ENCODE measurements at regions not wholly inside any gene's neighbourhood (a gene's known extent, or its start where the extent isn't known, plus 50 kb on each side); places are given as distances from the start of the nearest gene placed in this dataset.

DNA sequence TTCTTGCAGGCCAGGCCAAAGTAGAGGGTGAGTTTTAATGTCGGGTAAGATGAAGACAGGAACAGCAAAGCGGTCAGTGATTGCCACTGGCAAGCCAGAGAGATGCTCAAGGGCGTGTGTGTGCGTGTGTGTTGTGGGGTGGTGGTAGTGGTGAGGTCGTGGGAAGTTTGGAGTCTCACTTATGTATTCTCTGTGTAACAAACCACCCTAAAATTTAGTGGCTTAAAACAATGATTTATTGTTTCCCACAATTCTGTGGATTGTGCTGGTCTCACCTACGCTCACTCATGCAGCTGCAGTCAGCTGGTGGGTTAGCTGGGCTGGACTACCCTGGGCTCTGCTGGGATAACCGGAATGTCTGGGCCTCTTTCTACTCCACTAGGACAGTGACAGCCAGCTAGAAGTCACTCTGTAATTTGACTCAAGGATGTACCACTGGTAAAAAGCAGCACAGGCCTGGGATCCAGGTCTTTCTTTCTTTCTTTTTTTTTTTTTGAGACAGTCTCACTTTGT lies 50.9 kb upstream of the BHLHE40 start:
- Mint-ChIP-seq H3K4me1 (no peaks in the 10 kb centered on the region), H3K27me3 (ENCODE audit: low read depth) (no peaks in the 10 kb centered on the region), H3K9me3 (no peaks in the 10 kb centered on the region), H3K4me3 (no peak overlapping the region), H3K27ac (no peak overlapping the region), H3K36me3 (ENCODE audit: insufficient read depth in 1 of 3, low read depth in 3 of 3) (no peaks in the 10 kb centered on the region)
- no peak overlapping the region for H2AK5ac ChIP-seq (ENCODE audit: insufficient read length, low read length)
- H3K23ac ChIP-seq (ENCODE audit: insufficient read length, low read depth, low read length), result no peak overlapping the region
- no peak overlapping the region for H4K8ac ChIP-seq (replicated peaks; ENCODE audit: insufficient read length, low read depth, low read length)
- no peak overlapping the region for H2BK5ac ChIP-seq (ENCODE audit: insufficient read length, low read length)
- no peak overlapping the region for H3K18ac ChIP-seq (ENCODE audit: insufficient read length, low read depth, low read length)
- H2BK20ac ChIP-seq (ENCODE audit: low read depth, low read length, poor library complexity, severe bottlenecking), result no peak overlapping the region
- no peak overlapping the region for H4K91ac ChIP-seq (ENCODE audit: insufficient read length, low read depth, low read length)
- H3K4ac ChIP-seq (ENCODE audit: low read depth, low read length), result no peak overlapping the region
- H3K4me2 ChIP-seq (ENCODE audit: insufficient read depth, insufficient read length, low read length), result no peak overlapping the region
- no peaks in the 10 kb centered on the region for H3K23me2 ChIP-seq (ENCODE audit: insufficient read length, low read depth, low read length, poor library complexity, severe bottlenecking)
- no peaks in the 10 kb centered on the region for H4K20me1 ChIP-seq (ENCODE audit: control insufficient read depth, insufficient read depth, insufficient read length)
- no CpG with 5 or more reads among the region's 7 CpGs for WGBS (ENCODE audit: extremely low coverage, insufficient read length, low lambda C conversion rate)
- H3K9ac ChIP-seq (ENCODE audit: extremely low read depth, insufficient read length, low read length), result no peak overlapping the region
- H2BK120ac ChIP-seq (ENCODE audit: low read depth, low read length, poor library complexity, severe bottlenecking), result no peak overlapping the region
- no peaks in the 10 kb centered on the region for H3K27me3 ChIP-seq (ENCODE audit: insufficient read depth, low read length)
- no peak overlapping the region for H4K5ac ChIP-seq (ENCODE audit: insufficient read length, low read depth, low read length)
- H3K27ac ChIP-seq (ENCODE audit: insufficient read length, low read depth, low read length), result no peak overlapping the region
- no peak overlapping the region for H2AFZ ChIP-seq (ENCODE audit: low read length)
- H3K79me1 ChIP-seq (ENCODE audit: insufficient read depth, low read depth, low read length, poor library complexity, severe bottlenecking), result no peaks in the 10 kb centered on the region
- TF ChIP-seq, protein P1, sequence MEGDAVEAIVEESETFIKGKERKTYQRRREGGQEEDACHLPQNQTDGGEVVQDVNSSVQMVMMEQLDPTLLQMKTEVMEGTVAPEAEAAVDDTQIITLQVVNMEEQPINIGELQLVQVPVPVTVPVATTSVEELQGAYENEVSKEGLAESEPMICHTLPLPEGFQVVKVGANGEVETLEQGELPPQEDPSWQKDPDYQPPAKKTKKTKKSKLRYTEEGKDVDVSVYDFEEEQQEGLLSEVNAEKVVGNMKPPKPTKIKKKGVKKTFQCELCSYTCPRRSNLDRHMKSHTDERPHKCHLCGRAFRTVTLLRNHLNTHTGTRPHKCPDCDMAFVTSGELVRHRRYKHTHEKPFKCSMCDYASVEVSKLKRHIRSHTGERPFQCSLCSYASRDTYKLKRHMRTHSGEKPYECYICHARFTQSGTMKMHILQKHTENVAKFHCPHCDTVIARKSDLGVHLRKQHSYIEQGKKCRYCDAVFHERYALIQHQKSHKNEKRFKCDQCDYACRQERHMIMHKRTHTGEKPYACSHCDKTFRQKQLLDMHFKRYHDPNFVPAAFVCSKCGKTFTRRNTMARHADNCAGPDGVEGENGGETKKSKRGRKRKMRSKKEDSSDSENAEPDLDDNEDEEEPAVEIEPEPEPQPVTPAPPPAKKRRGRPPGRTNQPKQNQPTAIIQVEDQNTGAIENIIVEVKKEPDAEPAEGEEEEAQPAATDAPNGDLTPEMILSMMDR (conservative IDR thresholded peaks at IDR 0.05), result no peak
- H3T11ph ChIP-seq (ENCODE audit: low read length), result no peak overlapping the region
- no peak for DNase-seq
- no peaks in the 10 kb centered on the region for H3K79me2 ChIP-seq (ENCODE audit: insufficient read depth, low read length)
- no peak overlapping the region for H2BK12ac ChIP-seq (ENCODE audit: insufficient read length, low read depth, low read length)
- no peaks in the 10 kb centered on the region for H3K9me3 ChIP-seq (ENCODE audit: control insufficient read depth, low read depth, low read length)
- H3K56ac ChIP-seq (ENCODE audit: insufficient read length, low read depth, low read length), result no peak overlapping the region
- H2BK15ac ChIP-seq (ENCODE audit: low read depth, low read length), result no peak overlapping the region
- no peaks in the 10 kb centered on the region for H3K4me1 ChIP-seq (ENCODE audit: insufficient read depth, low read length)
- H3K14ac ChIP-seq (ENCODE audit: insufficient read depth, low read length), result no peak overlapping the region
